Activated T-cell treated with anti-CD3 and anti-CD28 coated beads, Interleukin-2, amount 50 U/mL, for 4 hours (primary cell): ENCODE measurements at regions not wholly inside any gene's neighbourhood (a gene's known extent, or its start where the extent isn't known, plus 50 kb on each side); places are given as distances from the start of the nearest gene placed in this dataset.
A peak's percentile ranks its signal among the peaks of the same experiment; 100 is the strongest.
"Not testable (repeated sequence)": the region's sequence is repeated elsewhere in the genome, so short reads cannot be mapped to it uniquely, and the experiment has no call there.

Experiments
- ATAC-seq, 2 donors: fragments of 200-7000 bp; cut with Tn5 transposase; one replicate each; pipeline ENCODE4 v1.10.0; 2021
- DNase-seq: peaks from one replicate; pipeline ENCODE4 v3.0.0-alpha.2; 2020
- H3K27me3 Mint-ChIP-seq: one replicate; pipeline ENCODE4 v1.8.0; 2021; ENCODE audit warnings: low read depth, mixed read lengths
- H3K36me3 Mint-ChIP-seq: one replicate; pipeline ENCODE4 v1.8.0; 2022; ENCODE audit warnings: mixed read lengths; ENCODE audit not compliant: insufficient read depth
- H3K4me1 Mint-ChIP-seq: one replicate; pipeline ENCODE4 v1.8.0; 2021; ENCODE audit warnings: low read depth, mixed read lengths
- H3K4me3 Mint-ChIP-seq: one replicate; pipeline ENCODE4 v1.8.0; 2021; ENCODE audit warnings: mild to moderate bottlenecking, moderate library complexity, mixed read lengths
- H3K9me3 Mint-ChIP-seq: one replicate; pipeline ENCODE4 v1.8.0; 2021; ENCODE audit warnings: mixed read lengths

- DNase-seq (no peak), ATAC-seq (no peak)
- Mint-ChIP-seq H3K9me3 (no peaks in the 10 kb centered on the region), H3K36me3 (no peaks in the 10 kb centered on the region), H3K4me3 (no peak overlapping the region), H3K4me1 (peaks cover 2% of the 10 kb centered on the region), H3K27me3 (peaks cover 3% of the 10 kb centered on the region)
These were observed 116.1 kb downstream of the FAM53A start for GRCh38 chr4:1567808-1568581.

GRCh38 chr4:1567519-1567807, 116.7 kb downstream of the FAM53A start:
- no peak for DNase-seq
- H3K36me3 Mint-ChIP-seq: no peaks in the 10 kb centered on the region
- ATAC-seq: no peak
- peaks cover 3% of the 10 kb centered on the region for H3K27me3 Mint-ChIP-seq
- H3K9me3 Mint-ChIP-seq: no peaks in the 10 kb centered on the region
- no peaks in the 10 kb centered on the region for H3K4me1 Mint-ChIP-seq
- no peak overlapping the region for H3K4me3 Mint-ChIP-seq

- no peak for ATAC-seq
- H3K27me3 Mint-ChIP-seq: peaks cover 7% of the 10 kb centered on the region
- H3K9me3 Mint-ChIP-seq: no peaks in the 10 kb centered on the region
- H3K36me3 Mint-ChIP-seq: no peaks in the 10 kb centered on the region
- H3K4me3 Mint-ChIP-seq: no peak overlapping the region
- no peaks in the 10 kb centered on the region for H3K4me1 Mint-ChIP-seq
- DNase-seq: no peak
These were observed 117.1 kb downstream of the FAM53A start for GRCh38 chr4:1566838-1567518.

- DNase-seq: not testable (repeated sequence)
These were observed 117.7 kb downstream of the FAM53A start for GRCh38 chr4:1566301-1566837.

GRCh38 chr4:1565598-1566295, 118.4 kb downstream of the FAM53A start:
- DNase-seq (no peak), ATAC-seq (peak; percentile 7 to 9)
- H3K4me1 Mint-ChIP-seq: no peaks in the 10 kb centered on the region
- H3K4me3 Mint-ChIP-seq: no peak overlapping the region
- peaks cover 9% of the 10 kb centered on the region for H3K27me3 Mint-ChIP-seq
- H3K9me3 Mint-ChIP-seq: no peaks in the 10 kb centered on the region
- H3K36me3 Mint-ChIP-seq: no peaks in the 10 kb centered on the region

More at GRCh38 chr4:1566301-1566837, 117.7 kb downstream of the FAM53A start:
- not testable (repeated sequence) for H3K4me3 Mint-ChIP-seq, H3K4me1 Mint-ChIP-seq, H3K27me3 Mint-ChIP-seq, H3K9me3 Mint-ChIP-seq, H3K36me3 Mint-ChIP-seq
- ATAC-seq: peak; percentile 42 to 53

GRCh38 chr4:1564535-1565375, 119.4 kb downstream of the FAM53A start:
- Mint-ChIP-seq H3K4me3 (no peak overlapping the region), H3K27me3 (peaks cover 9% of the 10 kb centered on the region), H3K4me1 (no peaks in the 10 kb centered on the region), H3K9me3 (no peaks in the 10 kb centered on the region), H3K36me3 (no peaks in the 10 kb centered on the region)
- ATAC-seq (no peak), DNase-seq (no peak)

- no peaks in the 10 kb centered on the region for H3K4me1 Mint-ChIP-seq
- DNase-seq (no peak), ATAC-seq (no peak)
- peaks cover 9% of the 10 kb centered on the region for H3K27me3 Mint-ChIP-seq
- H3K36me3 Mint-ChIP-seq: no peaks in the 10 kb centered on the region
- H3K9me3 Mint-ChIP-seq: no peaks in the 10 kb centered on the region
- H3K4me3 Mint-ChIP-seq: no peak overlapping the region
These were observed 120.2 kb downstream of the FAM53A start for GRCh38 chr4:1563768-1564485.

- Mint-ChIP-seq H3K27me3 (peaks cover 9% of the 10 kb centered on the region), H3K9me3 (no peaks in the 10 kb centered on the region), H3K36me3 (no peaks in the 10 kb centered on the region), H3K4me1 (no peaks in the 10 kb centered on the region), H3K4me3 (no peak overlapping the region)
- no peak for ATAC-seq
- DNase-seq: no peak
These were observed 120.9 kb downstream of the FAM53A start for GRCh38 chr4:1563241-1563640.

GRCh38 chr4:1562771-1563170, 121.3 kb downstream of the FAM53A start:
- no peaks in the 10 kb centered on the region for H3K9me3 Mint-ChIP-seq

GRCh38 chr4:1562371-1562770, 121.7 kb downstream of the FAM53A start:
- H3K36me3 Mint-ChIP-seq: no peaks in the 10 kb centered on the region
- no peaks in the 10 kb centered on the region for H3K9me3 Mint-ChIP-seq
- DNase-seq (no peak), ATAC-seq (no peak)
- H3K4me3 Mint-ChIP-seq: no peak overlapping the region
- no peaks in the 10 kb centered on the region for H3K4me1 Mint-ChIP-seq
- peaks cover 12% of the 10 kb centered on the region for H3K27me3 Mint-ChIP-seq

More at GRCh38 chr4:1562771-1563170, 121.3 kb downstream of the FAM53A start:
- DNase-seq (no peak), ATAC-seq (no peak)
- no peaks in the 10 kb centered on the region for H3K4me1 Mint-ChIP-seq
- H3K36me3 Mint-ChIP-seq: no peaks in the 10 kb centered on the region
- no peak overlapping the region for H3K4me3 Mint-ChIP-seq
- H3K27me3 Mint-ChIP-seq: peaks cover 9% of the 10 kb centered on the region

GRCh38 chr4:1561286-1561990, 122.7 kb downstream of the FAM53A start:
- Mint-ChIP-seq H3K4me3 (no peak overlapping the region), H3K9me3 (no peaks in the 10 kb centered on the region), H3K4me1 (no peaks in the 10 kb centered on the region), H3K36me3 (no peaks in the 10 kb centered on the region), H3K27me3 (peaks cover 17% of the 10 kb centered on the region)
- no peak for DNase-seq
- no peak for ATAC-seq

GRCh38 chr4:1559896-1560650, 124.0 kb downstream of the FAM53A start:
- H3K9me3 Mint-ChIP-seq: no peaks in the 10 kb centered on the region
- H3K27me3 Mint-ChIP-seq: peaks cover 17% of the 10 kb centered on the region
- DNase-seq: no peak
- H3K36me3 Mint-ChIP-seq: no peaks in the 10 kb centered on the region
- no peak overlapping the region for H3K4me3 Mint-ChIP-seq
- H3K4me1 Mint-ChIP-seq: no peaks in the 10 kb centered on the region
- no peak for ATAC-seq
